ENCODE measurements at regions not wholly inside any gene's neighbourhood (a gene's known extent, or its start where the extent isn't known, plus 50 kb on each side); places are given as distances from the start of the nearest gene placed in this dataset.

DNA sequence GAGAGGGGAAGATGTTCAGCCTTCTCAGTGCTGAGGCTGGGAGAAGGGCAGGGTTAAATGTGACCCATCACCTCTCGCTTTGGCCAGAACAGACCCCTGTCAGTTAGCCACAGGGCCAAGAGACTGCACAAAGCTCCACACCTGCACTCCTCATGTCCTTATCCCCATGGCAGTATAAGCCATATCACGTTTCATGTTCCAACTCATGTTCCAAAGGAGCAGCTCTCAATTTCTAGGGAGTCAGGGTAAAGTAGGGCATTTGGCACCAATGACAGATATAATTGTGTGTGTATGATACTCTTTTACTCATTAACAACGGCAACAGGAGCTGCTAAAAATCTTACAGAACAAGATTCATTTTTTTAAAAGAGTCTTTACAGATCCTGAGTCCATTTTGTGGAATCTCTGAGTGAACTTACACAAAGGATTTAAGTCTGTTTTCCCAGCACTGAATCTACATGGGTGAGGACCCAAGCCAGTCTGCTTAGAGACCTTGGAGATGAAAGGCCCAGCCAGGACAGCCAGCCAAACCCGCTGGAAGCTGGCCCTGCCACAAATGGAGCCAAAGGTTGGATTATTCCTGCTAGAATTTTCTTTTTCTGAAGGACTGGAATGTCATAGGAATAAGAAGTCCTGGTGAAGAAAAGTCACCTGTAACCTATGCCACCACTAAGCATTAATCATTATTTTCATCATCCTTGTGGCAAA lies 129.1 kb upstream of the SMAD1 start:
- ChIA-PET CTCF (no interaction called here), POLR2A (no interaction called here)
- DNase-seq (ENCODE audit: low read depth, low spot score), result no peak
- no peak overlapping the region for H3K4me3 ChIP-seq (ENCODE audit: low read depth, low read length)
- TF ChIP-seq, protein P1, sequence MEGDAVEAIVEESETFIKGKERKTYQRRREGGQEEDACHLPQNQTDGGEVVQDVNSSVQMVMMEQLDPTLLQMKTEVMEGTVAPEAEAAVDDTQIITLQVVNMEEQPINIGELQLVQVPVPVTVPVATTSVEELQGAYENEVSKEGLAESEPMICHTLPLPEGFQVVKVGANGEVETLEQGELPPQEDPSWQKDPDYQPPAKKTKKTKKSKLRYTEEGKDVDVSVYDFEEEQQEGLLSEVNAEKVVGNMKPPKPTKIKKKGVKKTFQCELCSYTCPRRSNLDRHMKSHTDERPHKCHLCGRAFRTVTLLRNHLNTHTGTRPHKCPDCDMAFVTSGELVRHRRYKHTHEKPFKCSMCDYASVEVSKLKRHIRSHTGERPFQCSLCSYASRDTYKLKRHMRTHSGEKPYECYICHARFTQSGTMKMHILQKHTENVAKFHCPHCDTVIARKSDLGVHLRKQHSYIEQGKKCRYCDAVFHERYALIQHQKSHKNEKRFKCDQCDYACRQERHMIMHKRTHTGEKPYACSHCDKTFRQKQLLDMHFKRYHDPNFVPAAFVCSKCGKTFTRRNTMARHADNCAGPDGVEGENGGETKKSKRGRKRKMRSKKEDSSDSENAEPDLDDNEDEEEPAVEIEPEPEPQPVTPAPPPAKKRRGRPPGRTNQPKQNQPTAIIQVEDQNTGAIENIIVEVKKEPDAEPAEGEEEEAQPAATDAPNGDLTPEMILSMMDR (IDR thresholded peaks at IDR 0.05; ENCODE audit: insufficient read depth, low read length, missing control alignments), result no peak

- ChIA-PET CTCF (no interaction called here), POLR2A (no interaction called here)
- TF ChIP-seq, protein P1 (IDR thresholded peaks at IDR 0.05; ENCODE audit: insufficient read depth, low read length, missing control alignments), result no peak
- no peak overlapping the region for H3K4me3 ChIP-seq (ENCODE audit: low read depth, low read length)
- DNase-seq (ENCODE audit: low read depth, low spot score), result no peak
Observed at GRCh38 chr4:145351922-145352321, 129.7 kb upstream of the SMAD1 start.

- TF ChIP-seq, protein P1 (IDR thresholded peaks at IDR 0.05; ENCODE audit: insufficient read depth, low read length, missing control alignments), result no peak
- H3K4me3 ChIP-seq (ENCODE audit: low read depth, low read length), result no peak overlapping the region
- ChIA-PET CTCF (no interaction called here), POLR2A (no interaction called here)
- DNase-seq (ENCODE audit: low read depth, low spot score), result no peak
Observed at GRCh38 chr4:145351162-145351561, 130.5 kb upstream of the SMAD1 start.

DNA sequence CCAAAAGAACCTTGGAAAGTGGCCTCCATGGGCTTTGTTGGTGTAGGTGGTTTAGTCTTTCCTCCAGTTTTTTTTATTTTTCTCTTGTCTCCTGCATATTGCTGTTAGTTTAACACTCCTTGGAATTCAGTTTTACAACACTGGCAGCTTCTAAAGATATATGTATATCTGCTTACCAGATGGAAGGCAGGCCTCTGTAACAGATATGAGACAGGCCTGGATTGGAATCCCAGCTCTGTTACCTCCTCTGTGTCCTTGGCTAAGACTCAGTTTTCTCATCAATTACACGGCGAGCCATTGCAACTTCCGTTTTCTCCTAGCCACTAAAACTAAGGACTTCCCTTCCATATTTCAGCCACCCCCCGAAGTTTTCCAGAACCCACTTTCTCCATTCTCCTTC lies 133.4 kb upstream of the SMAD1 start:
- no peak overlapping the region for H3K4me3 ChIP-seq (ENCODE audit: low read depth, low read length)
- ChIA-PET POLR2A (no interaction called here), CTCF (interaction anchor here (1.1 kb wide), 1 partner anchor 9 kb away, joined by 4 read pairs; no protein-coding TSS in a partner anchor)
- TF ChIP-seq, protein P1 (IDR thresholded peaks at IDR 0.05; ENCODE audit: insufficient read depth, low read length, missing control alignments), result no peak
- no peak for DNase-seq (ENCODE audit: low read depth, low spot score)

DNA sequence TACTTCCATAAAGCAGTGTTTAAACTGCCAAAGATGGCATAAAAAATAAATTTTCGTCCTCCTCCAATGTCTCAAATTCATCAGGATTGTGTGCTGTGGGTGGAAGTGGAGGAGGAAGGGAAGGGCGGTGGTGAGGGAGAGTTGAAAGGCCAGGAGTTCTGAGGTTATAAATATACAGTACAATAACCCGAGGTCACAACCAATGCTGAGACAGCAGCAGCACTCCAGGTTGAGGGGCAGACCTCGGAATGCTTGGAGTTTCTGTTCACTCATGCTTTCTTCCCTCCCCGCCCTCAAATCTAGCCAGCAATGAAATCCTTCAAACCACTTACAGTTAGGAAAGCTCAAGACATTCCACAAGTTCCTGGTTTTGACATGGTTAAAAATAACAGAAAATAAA lies 134.0 kb upstream of the SMAD1 start:
- POLR2A ChIA-PET, result no interaction called here
- peak; percentile 45 for DNase-seq (ENCODE audit: low read depth, low spot score)
- no peak overlapping the region for H3K4me3 ChIP-seq (ENCODE audit: low read depth, low read length)
- TF ChIP-seq, protein P1 (IDR thresholded peaks at IDR 0.05; ENCODE audit: insufficient read depth, low read length, missing control alignments), result no peak
- CTCF ChIA-PET, result interaction anchor here (1.1 kb wide), 1 partner anchor 10 kb away, joined by 4 read pairs; no protein-coding TSS in a partner anchor

GRCh38 chr4:145346081-145346480 lies 135.6 kb upstream of the SMAD1 start:
- TF ChIP-seq, protein P1 (IDR thresholded peaks at IDR 0.05; ENCODE audit: insufficient read depth, low read length, missing control alignments), result no peak
- no peak for DNase-seq (ENCODE audit: low read depth, low spot score)
- H3K4me3 ChIP-seq (ENCODE audit: low read depth, low read length), result no peak overlapping the region
- ChIA-PET CTCF (interaction anchor here (0.9 kb wide), 1 partner anchor 112 kb away, joined by 4 read pairs; no protein-coding TSS in a partner anchor), POLR2A (interaction anchor here (0.5 kb wide), 1 partner anchor 820 kb away, joined by 3 read pairs; no protein-coding TSS in a partner anchor)
